Suppressor macrophage treated with lipopolysaccharide for 4 hours (primary cell): ENCODE measurements at regions not wholly inside any gene's neighbourhood (a gene's known extent, or its start where the extent isn't known, plus 50 kb on each side); places are given as distances from the start of the nearest gene placed in this dataset.
A peak's percentile ranks its signal among the peaks of the same experiment; 100 is the strongest.
"Not testable (repeated sequence)": the region's sequence is repeated elsewhere in the genome, so short reads cannot be mapped to it uniquely, and the experiment has no call there.

Source experiments
- DNase-seq: peaks from one replicate; pipeline ENCODE4 v3.0.0-alpha.2; 2020

DNA sequence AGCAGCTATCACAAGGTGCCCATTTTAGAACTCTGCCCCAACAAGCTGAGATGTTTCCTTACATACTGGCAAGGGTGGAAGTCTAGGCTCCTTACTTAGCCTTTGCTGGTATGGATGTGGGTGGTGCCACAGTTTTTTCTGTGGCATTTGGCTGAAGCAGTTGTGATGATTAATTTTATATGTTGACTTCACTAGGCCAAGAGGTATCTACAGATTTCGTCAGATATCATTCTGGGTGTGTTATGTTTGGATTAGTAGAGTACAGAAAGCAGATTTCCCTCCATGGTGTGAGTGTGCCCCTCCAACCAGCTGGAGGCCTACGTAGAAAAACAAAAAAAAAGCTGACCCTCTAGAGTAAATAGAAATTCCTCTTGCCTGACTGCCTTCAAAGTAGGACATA, 317.0 kb downstream of the BARHL2 start:
- no peak for DNase-seq

DNA sequence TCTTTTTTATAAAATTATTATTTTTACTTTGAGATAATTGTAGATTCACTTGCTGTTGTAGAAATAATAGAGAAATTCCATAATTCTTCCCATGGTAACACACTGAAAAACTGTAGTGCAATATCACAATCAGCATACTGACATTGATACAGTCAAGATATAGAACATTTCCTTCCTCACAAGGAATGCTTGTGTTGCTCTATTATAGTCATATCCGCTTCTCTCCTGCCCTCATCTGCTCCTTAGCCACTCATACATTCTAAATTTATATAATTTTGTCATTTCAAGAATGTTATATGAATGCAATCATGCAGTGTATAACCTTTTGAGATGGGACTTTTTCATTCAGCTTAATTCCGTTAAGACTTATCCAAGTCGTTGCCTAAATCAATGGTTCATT, 320.2 kb downstream of the BARHL2 start:
- DNase-seq, result no peak

DNA sequence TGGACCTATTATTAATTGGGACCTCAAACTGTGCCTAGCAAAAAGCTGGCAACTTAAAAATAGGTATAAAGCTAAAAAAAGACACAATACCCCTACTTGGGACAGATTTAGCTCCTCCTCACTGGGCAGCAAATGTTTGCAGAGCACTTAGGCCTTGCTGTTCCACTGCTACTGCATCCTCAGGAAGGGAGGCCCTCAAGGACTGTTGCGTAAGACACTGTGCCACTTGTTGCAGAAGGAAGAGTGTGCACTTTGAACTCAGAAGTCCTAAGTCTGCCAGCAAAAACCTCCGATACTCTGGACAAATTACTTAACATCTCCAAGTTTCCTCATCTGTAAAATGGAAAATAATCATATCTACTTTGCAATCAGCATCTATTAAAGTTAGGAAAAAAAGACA, 322.9 kb downstream of the BARHL2 start:
- DNase-seq, result peak; percentile 4

DNA sequence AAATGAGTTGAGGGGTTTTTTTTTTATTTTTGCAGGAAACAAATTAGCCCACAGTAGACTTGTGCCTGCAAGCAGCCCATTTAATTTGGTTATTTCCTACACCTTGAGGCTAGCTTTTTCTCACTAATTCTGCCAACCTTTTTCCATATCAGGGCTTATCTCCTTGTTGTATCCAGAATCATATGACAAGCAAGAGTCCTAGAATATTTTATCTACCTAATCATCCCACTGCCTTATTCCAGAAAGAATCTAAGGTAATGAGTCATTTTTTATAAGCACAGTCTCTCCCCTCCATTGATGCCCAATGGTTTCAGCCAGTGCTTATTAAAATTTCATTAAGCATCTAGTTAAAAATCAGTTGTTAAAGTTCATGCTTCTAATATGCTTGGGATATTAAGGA, 324.1 kb downstream of the BARHL2 start:
- DNase-seq, result no peak

DNA sequence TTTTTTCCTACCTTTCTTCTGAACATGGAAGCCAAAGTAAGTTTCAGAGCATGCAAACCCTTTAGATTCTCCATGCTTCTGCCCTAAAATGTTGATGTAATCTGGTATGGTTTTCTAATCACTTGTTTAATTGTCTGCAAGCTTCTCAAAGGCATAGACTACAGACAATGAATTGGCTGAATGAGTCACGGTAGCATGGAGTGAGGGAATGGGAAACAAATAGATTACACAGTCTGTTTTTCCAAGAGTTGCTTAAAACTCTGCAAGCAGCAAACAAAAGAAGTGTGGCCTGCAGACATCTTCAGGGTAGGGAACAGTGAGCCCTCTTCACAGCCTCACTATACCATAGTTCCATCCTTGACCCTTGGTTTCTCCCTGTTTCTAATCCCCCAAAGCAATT, 326.0 kb downstream of the BARHL2 start:
- DNase-seq, result no peak

DNA sequence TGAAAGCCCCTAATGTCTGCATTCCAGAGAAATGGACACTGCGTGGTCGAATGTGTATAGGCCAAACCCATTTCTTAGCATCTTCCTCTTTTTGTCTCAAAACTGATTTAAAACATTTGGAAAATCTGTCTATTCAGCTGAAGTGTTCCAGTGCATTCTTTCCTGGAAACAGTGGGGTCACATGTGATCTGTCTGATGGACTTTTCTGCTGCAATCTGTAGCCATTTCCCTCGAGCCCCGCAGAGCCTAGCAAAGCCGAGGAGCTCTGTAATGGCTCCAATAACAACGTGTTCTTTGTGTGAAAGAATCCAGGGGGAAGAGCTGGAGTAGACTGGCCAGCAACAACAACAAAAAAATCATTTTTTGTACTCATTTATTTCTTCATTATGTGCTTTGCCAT, 329.3 kb downstream of the BARHL2 start:
- DNase-seq, result no peak

DNA sequence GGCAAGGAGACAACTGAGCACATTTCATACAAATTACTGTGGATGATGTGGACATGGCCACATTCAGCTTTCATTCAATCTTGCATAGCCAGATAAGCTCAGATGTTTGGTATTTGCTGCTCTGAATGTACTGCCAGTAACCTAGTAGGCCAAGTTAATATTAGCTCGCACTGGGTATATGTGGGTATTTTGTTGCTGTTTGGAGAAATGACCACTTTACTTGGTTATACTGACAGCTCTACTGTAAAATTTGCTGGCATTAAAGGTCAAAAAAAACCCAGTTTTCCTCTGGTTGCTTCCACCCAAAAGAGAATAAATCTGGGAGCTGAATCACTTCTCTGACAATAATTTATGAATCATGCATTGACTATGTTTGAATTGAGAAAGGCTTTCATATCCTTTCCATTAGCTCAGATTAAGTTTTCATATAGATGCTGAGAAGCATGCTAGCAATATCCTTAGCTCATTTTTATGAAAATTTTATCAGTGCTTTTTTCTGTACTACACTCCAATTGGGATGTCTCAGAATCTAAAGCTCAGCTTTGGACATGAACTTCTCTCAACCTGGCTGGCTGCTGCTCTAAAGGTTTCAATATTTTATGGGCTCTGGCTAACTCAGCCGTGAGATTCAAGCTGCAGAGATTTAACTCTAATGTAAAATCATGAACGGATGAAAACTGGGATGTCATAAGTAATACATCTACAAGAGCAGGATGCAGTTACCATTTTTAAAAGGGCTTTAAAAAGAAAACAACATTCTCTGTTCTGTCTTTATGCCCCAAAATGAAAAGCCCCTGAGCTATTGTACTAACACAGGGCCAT, 330.0 kb downstream of the BARHL2 start:
- no peak for DNase-seq

DNA sequence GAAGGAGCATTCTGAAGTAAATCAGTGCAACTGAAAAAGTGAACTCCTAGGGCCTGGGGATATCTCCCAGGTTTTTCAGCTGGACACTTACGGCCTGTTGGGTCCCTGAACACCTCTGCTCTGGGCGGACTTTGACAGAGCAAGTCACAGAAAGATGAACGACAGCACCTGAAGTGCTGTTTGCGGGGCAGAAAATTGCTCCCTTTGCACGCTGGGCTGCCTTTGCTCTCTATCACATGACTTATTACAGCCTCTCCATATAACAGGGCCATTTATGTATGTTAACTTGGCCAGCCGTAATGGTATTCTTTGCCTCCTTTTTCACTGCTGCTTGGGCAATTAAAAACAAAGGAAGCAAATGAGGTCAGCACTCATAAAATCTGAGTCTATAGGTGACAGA, 332.9 kb downstream of the BARHL2 start:
- no peak for DNase-seq

DNA sequence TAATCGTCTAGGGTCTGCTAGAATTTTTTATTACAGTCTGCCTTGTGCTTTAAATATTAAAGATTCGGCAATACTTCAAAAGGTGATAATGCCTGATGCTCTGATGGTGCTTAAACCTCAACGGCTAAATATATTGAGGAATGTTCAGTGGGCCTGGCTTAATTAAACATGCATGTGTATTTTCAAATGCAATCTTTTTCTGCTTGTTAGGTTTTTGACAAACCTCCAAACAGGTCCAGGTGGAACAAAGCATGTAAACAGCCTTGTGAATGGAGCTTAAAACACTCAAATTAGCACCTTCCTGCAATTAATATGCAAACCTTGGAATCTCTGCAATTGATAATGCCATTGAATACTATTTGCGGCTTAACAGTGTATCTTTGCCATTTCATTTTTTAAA, 334.9 kb downstream of the BARHL2 start:
- no peak for DNase-seq

DNA sequence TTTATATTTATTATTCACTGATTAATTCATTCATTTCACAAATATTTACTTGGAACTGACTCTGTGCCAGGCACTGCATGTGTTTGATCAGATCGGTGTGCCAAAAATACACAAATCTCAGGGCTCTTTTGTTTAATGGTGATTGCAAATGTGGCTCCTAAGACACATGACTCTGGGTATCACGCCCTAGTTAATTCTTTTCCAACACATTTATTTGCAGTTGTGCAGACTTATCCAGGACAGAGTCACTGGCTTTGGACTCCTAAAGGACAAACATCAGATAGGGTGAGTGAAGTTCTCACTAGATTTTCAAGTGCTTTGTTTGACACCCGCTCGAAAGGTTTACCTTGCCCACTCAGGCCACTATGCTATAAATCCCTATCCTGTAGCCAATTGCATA, 335.5 kb downstream of the BARHL2 start:
- DNase-seq, result no peak

DNA sequence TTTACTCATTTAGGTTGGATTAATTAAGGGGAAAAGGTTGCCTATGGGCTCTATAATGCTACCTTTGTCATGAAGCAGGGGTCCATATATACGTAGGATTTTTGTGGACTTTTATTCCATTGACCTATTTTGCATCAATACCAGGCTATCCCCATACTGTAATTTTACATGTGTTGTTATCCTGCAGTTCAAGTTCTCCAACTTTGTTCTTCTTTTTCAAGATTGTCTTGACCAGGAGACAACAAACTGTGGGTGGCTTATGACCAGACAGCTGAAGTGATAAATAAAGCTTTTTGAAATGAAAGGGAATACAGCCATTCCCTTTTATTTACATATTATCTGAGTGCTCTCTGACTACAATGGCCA, 345.7 kb downstream of the BARHL2 start:
- DNase-seq, result no peak

DNA sequence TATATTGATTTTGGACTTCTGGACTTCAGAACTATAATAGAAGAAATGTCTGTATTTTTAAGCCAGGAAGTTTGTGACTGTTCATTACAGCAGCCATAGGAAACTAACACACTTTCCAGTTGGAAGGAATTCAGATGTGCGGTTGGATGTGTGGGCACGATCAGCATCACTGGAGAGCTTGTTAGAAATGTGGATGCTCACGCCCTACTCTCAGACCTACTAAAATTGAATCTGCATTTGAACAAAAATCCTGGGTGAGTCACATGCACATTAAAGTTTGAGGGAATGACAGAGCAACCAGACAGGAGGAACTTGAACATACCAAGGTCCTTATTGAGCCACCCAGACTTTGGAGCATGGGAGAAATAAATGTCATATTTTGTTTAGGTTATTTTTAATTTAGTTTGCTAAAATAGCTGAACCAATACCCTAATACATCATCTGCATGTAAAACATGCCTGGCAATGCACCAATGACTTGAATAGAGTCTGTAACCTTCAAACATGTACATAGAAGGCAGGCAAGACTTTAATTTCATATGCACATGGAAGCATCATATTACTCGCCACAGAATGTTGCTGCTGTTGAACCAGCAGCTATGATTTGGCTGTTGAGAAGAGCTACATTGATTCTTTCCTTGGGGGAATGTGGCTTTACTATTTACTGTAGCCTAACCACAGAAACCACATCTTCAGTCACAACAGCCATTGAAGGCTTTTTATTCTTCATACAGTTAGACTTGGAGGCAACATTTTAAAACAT, 346.2 kb downstream of the BARHL2 start:
- no peak for DNase-seq

DNA sequence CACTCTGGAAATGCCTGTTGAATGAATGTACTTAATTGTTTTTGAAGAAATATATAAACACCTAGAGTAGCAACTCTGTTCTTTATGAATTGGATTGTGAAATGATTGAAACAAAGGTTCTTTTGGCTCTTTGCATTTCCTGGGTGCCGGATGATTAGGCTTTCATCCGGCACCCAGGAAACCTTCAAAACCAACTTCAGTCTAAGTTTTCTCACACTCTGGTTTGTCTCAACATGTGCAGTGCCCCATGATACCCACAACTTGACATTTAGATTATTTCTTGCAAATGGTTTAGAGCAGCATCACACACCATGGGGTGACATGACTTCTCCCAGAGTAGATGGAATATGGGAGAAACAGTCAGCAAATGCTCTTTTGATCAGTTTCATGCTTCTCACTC, 354.9 kb downstream of the BARHL2 start:
- no peak for DNase-seq

DNA sequence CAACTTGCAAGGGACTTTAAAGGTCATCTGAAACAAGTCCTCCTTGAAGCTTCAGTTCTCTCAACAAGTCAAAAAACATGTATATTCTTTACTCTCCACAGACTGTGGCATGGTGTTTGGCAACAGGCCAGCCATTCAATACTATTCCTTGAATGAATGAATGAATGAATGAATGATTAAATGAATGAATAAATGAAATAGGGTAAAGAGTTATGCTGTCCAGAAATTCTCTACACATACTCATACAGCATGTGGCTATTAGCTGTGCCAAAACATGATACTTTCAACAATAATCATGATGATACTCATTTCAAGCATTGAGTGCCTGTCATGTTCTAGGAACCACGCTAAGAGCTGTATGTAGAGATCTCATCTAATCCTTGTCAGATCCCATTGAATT, 356.1 kb downstream of the BARHL2 start:
- no peak for DNase-seq

DNA sequence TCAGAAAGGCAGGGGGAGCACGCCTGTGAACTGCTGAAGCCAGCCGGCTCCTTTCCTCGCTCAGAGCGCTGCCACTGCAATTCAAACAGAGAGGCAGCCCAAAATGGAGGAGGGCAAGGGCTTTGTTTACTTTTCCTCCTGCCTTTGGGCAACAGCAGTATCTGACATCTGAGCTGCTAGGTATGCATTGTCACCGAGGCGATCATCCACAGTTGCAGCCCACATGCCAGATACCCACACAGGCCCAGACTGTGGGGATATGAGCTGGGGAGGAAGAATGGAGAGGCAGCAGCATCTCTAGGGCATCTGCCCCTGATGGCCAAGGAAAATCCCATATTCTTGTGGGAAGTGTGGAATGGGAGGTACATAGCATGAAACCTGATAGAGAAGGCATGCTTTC, 357.1 kb downstream of the BARHL2 start:
- no peak for DNase-seq

DNA sequence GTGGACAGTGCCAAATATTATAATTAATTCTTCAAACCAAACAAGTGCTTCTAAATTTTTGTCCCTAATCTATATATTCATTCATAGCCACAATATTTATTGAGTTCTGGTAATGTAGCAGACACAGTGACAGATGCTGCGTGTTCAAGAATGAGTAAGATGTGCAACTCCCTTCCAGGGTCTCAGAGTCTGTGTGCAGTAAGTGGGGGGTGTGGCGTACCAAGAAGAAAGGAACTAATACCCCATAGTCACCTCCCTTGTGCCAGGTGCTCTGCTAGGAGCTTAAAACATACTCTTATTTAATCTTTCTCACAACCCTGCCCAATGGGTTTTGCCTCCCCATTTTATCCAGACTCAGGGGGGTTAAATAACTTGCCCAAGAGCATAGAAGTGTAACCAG, 358.7 kb downstream of the BARHL2 start:
- no peak for DNase-seq

DNA sequence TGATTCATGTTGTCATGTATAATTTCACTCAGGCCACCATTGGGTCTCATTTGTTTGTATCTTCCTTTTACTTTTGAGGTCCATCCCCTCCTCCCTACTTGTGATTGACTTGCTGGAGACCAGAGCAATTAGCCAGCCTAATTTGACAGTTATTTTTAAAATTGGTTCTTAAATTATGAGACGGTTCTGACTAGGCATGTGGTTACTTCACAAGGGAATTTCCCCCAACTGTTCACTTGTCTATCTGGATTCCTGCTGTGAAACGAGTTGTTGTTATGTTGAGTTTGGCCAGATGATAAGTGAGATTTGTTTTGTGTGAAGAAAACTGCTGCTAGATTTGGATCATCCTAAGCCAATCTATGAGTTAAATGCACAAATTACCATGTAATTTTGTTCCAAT, 359.1 kb downstream of the BARHL2 start:
- no peak for DNase-seq

DNA sequence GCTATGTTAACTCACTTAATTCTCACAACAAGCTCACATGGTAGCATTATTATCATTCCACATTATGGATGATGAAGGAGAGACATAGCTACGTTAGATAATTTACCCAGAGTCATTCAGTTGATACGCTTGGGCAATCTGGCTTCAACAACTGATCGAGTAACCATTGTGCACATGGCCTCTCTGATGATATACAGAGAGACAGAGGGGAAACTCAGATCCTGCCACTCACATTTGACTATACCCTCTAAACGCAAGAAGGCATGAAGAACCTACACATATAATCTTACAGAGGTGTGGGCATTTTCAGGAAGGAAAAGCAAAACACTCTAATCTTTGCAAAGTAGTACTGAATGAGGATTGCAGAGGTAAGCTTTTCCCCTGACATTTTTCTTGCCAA, 360.1 kb downstream of the BARHL2 start:
- DNase-seq, result no peak

DNA sequence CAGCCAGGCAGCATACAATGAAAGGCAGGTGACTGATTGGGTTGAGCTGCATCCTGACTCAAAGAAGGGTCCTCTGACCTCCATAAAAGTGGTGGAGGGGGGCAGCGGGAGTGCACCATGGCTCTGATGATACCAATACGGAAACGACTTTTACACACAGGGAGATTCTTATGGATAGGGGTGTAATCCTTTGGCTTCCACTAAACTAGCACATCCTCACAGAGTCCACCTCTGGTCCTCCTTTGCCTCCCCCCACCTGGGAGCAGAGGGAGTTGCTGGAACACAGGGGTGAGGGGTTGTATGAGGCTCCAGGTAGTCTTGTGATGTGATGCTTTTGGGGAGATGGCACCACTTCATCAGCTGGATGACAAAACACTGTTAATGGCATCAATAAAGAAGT, 361.0 kb downstream of the BARHL2 start:
- no peak for DNase-seq

DNA sequence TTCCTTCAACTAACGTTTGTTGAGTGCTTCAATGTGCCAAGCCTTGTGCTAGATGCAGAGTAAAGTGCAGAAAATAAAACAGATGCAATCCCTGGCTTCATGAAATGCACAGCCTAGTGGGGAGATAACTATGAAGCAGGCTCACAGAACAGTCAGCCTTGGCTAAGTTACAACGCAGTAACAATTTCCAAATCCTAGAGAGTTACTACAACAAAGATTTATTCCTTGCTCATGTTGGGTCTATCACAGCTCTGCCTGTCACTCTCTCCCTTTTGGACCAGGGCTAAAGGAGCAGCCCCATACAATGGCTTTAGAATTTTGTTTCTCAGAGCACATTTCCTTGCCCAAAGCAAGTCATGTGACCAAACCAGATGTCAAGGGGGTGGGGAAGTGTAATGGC, 359.8 kb downstream of the ZNF326 start:
- no peak for DNase-seq

DNA sequence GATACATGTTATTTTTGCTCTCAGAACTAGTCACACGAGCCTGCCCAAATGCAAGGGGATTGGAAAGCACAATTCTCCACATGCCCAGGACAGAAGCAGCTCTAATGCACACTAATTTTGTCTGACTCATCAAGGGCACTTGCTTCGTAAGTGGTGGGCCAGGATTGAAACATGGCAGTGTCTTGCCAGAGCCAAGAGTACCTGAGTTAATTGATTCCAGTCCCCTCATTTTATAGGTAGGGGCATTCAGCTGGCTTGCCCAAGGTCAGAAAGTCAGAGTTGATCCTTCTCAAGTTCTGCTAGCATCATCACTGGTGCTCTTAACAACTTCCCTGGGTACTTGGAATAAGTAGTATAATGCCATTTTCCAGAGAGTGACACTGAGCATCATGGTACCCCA, 356.1 kb downstream of the ZNF326 start:
- no peak for DNase-seq

DNA sequence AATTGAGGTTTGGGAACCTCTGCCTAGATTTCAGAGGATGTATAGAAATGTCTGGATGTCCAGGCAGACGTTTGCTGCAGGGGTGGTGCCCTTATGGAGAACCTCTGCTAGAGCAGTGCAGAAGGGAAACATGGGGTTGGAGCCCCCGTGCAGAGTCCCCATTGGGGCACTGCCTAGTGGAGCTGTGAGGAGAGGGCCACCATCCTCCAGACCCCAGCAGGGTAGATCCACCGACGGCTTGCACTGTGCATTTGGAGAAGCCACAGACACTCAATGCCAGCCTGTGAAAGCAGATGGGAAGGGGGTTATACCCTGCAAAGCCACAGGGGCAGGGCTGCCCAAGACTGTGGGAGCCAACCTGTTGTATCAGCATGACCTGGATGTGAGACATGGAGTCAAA, 354.6 kb downstream of the ZNF326 start:
- no peak for DNase-seq

DNA sequence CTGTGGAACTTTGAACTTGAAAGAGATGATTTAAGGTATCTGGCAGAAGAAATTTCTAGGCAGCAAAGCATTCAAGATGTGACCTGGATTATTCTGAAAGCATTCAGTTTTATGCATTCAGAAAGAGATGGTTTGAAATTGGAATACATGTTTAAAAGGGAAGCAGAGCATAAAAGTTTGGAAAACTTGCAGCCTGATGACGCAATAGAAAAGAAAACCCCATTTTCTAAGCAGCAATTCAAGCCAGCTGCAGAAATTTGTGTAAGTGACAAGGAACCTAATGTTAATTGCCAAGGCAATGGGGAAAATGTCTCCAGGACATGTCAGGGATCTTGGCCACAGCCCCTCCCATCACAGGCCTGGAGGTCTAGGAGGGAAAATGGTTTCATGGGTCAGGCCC, 354.0 kb downstream of the ZNF326 start:
- no peak for DNase-seq

DNA sequence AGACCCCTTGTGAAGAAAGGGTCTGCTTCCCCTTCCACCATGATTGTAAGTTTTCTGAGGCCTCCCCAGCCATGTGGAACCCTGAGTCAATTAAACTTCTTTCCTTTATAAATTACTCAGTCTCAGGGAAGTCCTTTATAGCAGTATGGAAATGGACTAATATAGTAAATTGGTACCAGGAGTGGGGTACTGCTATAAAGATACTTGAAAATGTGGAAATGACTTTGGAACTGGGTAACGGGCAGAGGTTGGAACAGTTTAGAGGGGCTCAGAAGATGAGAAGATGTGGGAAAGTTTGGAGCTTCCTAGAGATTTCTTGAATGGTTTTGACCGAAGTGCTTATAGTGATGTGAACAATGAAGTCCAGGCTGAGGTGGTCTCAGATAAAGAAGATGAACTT, 353.5 kb downstream of the ZNF326 start:
- DNase-seq, result not testable (repeated sequence)

DNA sequence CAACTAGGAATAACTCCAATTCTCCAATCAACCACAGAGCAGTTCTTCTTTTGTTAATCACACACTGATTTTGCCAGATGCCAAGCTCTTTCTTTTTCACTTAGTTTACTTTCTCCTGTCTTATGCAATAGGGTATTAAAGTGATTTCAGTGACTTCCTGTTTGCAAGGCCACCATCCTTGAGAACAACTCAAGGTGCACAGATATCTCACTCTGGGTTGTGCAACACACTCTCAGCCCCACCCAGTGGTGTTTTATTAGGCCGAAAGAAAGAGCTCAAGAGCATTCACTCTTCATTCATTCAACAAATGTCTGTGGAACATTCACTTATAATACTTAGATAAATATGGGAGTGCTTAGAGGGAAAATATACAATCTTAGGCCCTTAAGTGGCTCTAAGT, 352.5 kb downstream of the ZNF326 start:
- no peak for DNase-seq
